H1 (cell line): ENCODE measurements at regions not wholly inside any gene's neighbourhood (a gene's known extent, or its start where the extent isn't known, plus 50 kb on each side); places are given as distances from the start of the nearest gene placed in this dataset.

Experiments
- CTCF ChIA-PET: fragments of 300-600 bp; sonication (Branson Sonifier 250); formaldehyde crosslinking; loops from one replicate; lab custom pipeline; 2021; ENCODE audit not compliant: partially characterized antibody; lab: Charles Lee
- POLR2A ChIA-PET: fragments of 300-600 bp; sonication (Branson Sonifier 250); formaldehyde crosslinking; loops from one replicate; lab custom pipeline; 2021; ENCODE audit warnings: inconsistent platforms; ENCODE audit not compliant: partially characterized antibody; lab: Charles Lee
- DNase-seq, 2 experiments: peaks; one replicate each; pipeline versions ENCODE4 v3.0.0 to v3.0.0-alpha.2; 2010 to 2022; ENCODE audit warnings: low spot score in 2 of 2, low read depth in 1 of 2, mixed read lengths in 1 of 2
- FAIRE-seq: peaks from 2 replicates; lab custom pipeline; 2011; peaks lifted over from hg19 to GRCh38; lab: Jason Lieb, UNC
- H2AFZ ChIP-seq: 2 replicates; pipeline ENCODE4 v1.8.1; 2012; ENCODE audit warnings: low read length, inconsistent platforms
- H2AK5ac ChIP-seq: 2 replicates; pipeline ENCODE4 v1.6.1; 2013; ENCODE audit warnings: low read depth, low read length
- H2BK120ac ChIP-seq: replicated peaks from 2 replicates; pipeline ENCODE3; 2013; ENCODE audit warnings: low read depth, low read length, inconsistent platforms
- H2BK12ac ChIP-seq: 2 replicates; pipeline ENCODE4 v1.6.1; 2013; ENCODE audit warnings: low read depth, low read length
- H2BK15ac ChIP-seq: 2 replicates; pipeline ENCODE4 v1.6.1; 2013; ENCODE audit warnings: low read length
- H2BK20ac ChIP-seq: 2 replicates; pipeline ENCODE4 v1.6.1; 2013; ENCODE audit warnings: low read length
- H2BK5ac ChIP-seq: 2 replicates; pipeline ENCODE4 v1.6.1; 2013; ENCODE audit warnings: low read depth, low read length
- H3K14ac ChIP-seq: 2 replicates; pipeline ENCODE4 v1.6.1; 2013; ENCODE audit warnings: inconsistent platforms; ENCODE audit not compliant: insufficient read length
- H3K18ac ChIP-seq: 2 replicates; pipeline ENCODE4 v1.6.1; 2013; ENCODE audit warnings: low read length; ENCODE audit errors: extremely low read depth
- H3K23ac ChIP-seq: 2 replicates; pipeline ENCODE4 v1.6.1; 2013; ENCODE audit warnings: inconsistent platforms; ENCODE audit not compliant: insufficient read length
- H3K23me2 ChIP-seq: 2 replicates; pipeline ENCODE4 v1.6.1; 2013; ENCODE audit warnings: low read depth, low read length
- H3K27ac ChIP-seq: 2 replicates; pipeline ENCODE4 v1.6.1; 2011; ENCODE audit warnings: low read depth, low read length, inconsistent platforms
- H3K27me3 ChIP-seq, 4 experiments: replicated peaks in 1 of 4; 1 replicate in 1 of 4; 2 replicates in 3 of 4; pipeline versions ENCODE4 v1.6.1 to v1.8.1; 2011 to 2013; ENCODE audit warnings: low read length in 3 of 4, mild to moderate bottlenecking in 3 of 4, inconsistent platforms in 2 of 4, mixed read lengths in 2 of 4, moderate library complexity in 1 of 4; ENCODE audit not compliant: control insufficient read depth in 3 of 4, insufficient read depth in 3 of 4; ENCODE audit errors: extremely low read depth in 1 of 4
- H3K36me3 ChIP-seq, 4 experiments: 2 replicates each; pipeline versions ENCODE4 v1.6.1 to v1.8.1; 2011 to 2013; ENCODE audit warnings: mild to moderate bottlenecking in 4 of 4, low read length in 3 of 4, moderate library complexity in 2 of 4, control low read depth in 1 of 4, inconsistent platforms in 1 of 4; ENCODE audit not compliant: insufficient read depth in 4 of 4, control insufficient read depth in 2 of 4
- H3K4ac ChIP-seq: replicated peaks from 2 replicates; pipeline ENCODE3; 2013; ENCODE audit warnings: low read length, low read depth, mixed read lengths, inconsistent platforms; ENCODE audit not compliant: insufficient read length
- H3K4me1 ChIP-seq, 4 experiments: replicated peaks in 1 of 4; 1 replicate in 1 of 4; 2 replicates in 3 of 4; pipeline versions ENCODE4 v1.6.1 to v1.8.1; 2011 to 2013; ENCODE audit warnings: low read length in 3 of 4, inconsistent platforms in 2 of 4, mixed read lengths in 1 of 4; ENCODE audit not compliant: insufficient read depth in 4 of 4, control insufficient read depth in 3 of 4
- H3K4me2 ChIP-seq, 2 experiments: 2 replicates each; pipeline versions ENCODE4 v1.6.1 to v1.8.1; 2011 to 2013; ENCODE audit warnings: low read depth in 2 of 2, low read length in 2 of 2, control low read depth in 1 of 2, inconsistent platforms in 1 of 2, mild to moderate bottlenecking in 1 of 2; ENCODE audit not compliant: insufficient read depth in 1 of 2
- H3K4me3 ChIP-seq, 4 experiments: fragments of 200-600, 300-600 bp in 1 of 4; sonication (generic), shearing (Covaris generic), sonication (Bioruptor Twin) in 1 of 4; 2 replicates each; pipeline versions ENCODE4 v1.5.1 to v1.8.1; 2011 to 2016; ENCODE audit warnings: low read length in 4 of 4, low read depth in 3 of 4, control low read depth in 2 of 4, inconsistent platforms in 2 of 4, mild to moderate bottlenecking in 2 of 4, mixed read lengths in 1 of 4, moderate library complexity in 1 of 4; ENCODE audit not compliant: insufficient read depth in 2 of 4; ENCODE audit errors: extremely low read depth in 1 of 4
- H3K56ac ChIP-seq: replicated peaks from 2 replicates; pipeline ENCODE3; 2013; ENCODE audit warnings: low read depth, mild to moderate bottlenecking, mixed read lengths, low read length, inconsistent platforms; ENCODE audit not compliant: insufficient read length
- H3K79me1 ChIP-seq: 2 replicates; pipeline ENCODE4 v1.6.1; 2013; ENCODE audit warnings: low read depth, low read length, control low read depth
- H3K79me2 ChIP-seq, 2 experiments: 2 replicates each; pipeline versions ENCODE4 v1.6.1 to v1.8.1; 2012 to 2013; ENCODE audit warnings: low read length in 2 of 2, mild to moderate bottlenecking in 2 of 2, inconsistent platforms in 1 of 2; ENCODE audit not compliant: insufficient read depth in 2 of 2, control insufficient read depth in 1 of 2
- H3K9ac ChIP-seq, 4 experiments: replicated peaks in 1 of 4; 1 replicate in 1 of 4; 2 replicates in 3 of 4; pipeline versions ENCODE4 v1.6.1 to v1.8.1; 2011 to 2013; ENCODE audit warnings: low read depth in 3 of 4, low read length in 3 of 4, control low read depth in 2 of 4, mild to moderate bottlenecking in 2 of 4, moderate library complexity in 2 of 4, inconsistent platforms in 1 of 4; ENCODE audit errors: extremely low read depth in 1 of 4
- H3K9me3 ChIP-seq, 2 experiments: 2 replicates each; pipeline versions ENCODE4 v1.6.1 to v1.8.1; 2012 to 2013; ENCODE audit warnings: mild to moderate bottlenecking in 2 of 2, moderate library complexity in 2 of 2, control low read depth in 1 of 2, inconsistent platforms in 1 of 2, low read depth in 1 of 2, low read length in 1 of 2, mixed read lengths in 1 of 2; ENCODE audit not compliant: insufficient read depth in 2 of 2
- H4K20me1 ChIP-seq, 2 experiments: replicated peaks in 1 of 2; 2 replicates each; pipeline versions ENCODE3 to v1.8.1; 2011 to 2013; ENCODE audit warnings: inconsistent platforms in 2 of 2, low read length in 2 of 2, mild to moderate bottlenecking in 1 of 2; ENCODE audit not compliant: insufficient read depth in 2 of 2, control insufficient read depth in 1 of 2
- H4K5ac ChIP-seq: 2 replicates; pipeline ENCODE4 v1.6.1; 2013; ENCODE audit warnings: low read length, low read depth, mixed read lengths, inconsistent platforms; ENCODE audit not compliant: insufficient read length
- H4K8ac ChIP-seq: 2 replicates; pipeline ENCODE4 v1.8.0; 2013; ENCODE audit warnings: mild to moderate bottlenecking, moderate library complexity, low read length, inconsistent platforms; ENCODE audit not compliant: insufficient read depth; ENCODE audit errors: extremely low read depth
- H4K91ac ChIP-seq: replicated peaks from 2 replicates; pipeline ENCODE3; 2013; ENCODE audit warnings: low read length, mixed read lengths, inconsistent platforms; ENCODE audit not compliant: insufficient read length
- CHD1 ChIP-seq: IDR thresholded peaks from 2 replicates; pipeline ENCODE4 v1.6.1; 2012; ENCODE audit warnings: low read depth, low read length, improper control_type of control experiment
- RAD21 ChIP-seq, 2 experiments: IDR thresholded peaks in 1 of 2; conservative IDR thresholded peaks in 1 of 2; 2 replicates each; pipeline ENCODE4 v1.6.1; 2011; ENCODE audit warnings: low read depth in 2 of 2, low read length in 2 of 2, improper control_type of control experiment in 1 of 2, inconsistent platforms in 1 of 2, mild to moderate bottlenecking in 1 of 2, moderate library complexity in 1 of 2
- SAP30 ChIP-seq: fragments of 300-600 bp; sonication (generic); IDR thresholded peaks from 2 replicates; pipeline ENCODE4 v1.7.1; 2012; ENCODE audit warnings: low read length, moderate library complexity, mild to moderate bottlenecking, inconsistent platforms; ENCODE audit not compliant: insufficient read depth, insufficient replicate concordance
- SIX5 ChIP-seq: IDR thresholded peaks from 2 replicates; pipeline ENCODE4 v1.6.1; 2011; ENCODE audit warnings: mild to moderate bottlenecking, low read depth, low read length
- WGBS, 2 experiments: shearing (Covaris generic) in 1 of 2; methylation state at CpG; one replicate each; pipeline versions ENCODE4 v1.1.6 to v1.1.7; 2013 to 2015; ENCODE audit warnings: low lambda C conversion rate in 2 of 2, mixed read lengths in 2 of 2, inconsistent platforms in 1 of 2, low coverage in 1 of 2, missing lambda C conversion rate in 1 of 2; ENCODE audit not compliant: insufficient replicate concordance in 2 of 2, insufficient coverage in 1 of 2, insufficient read length in 1 of 2; ENCODE audit errors: extremely low coverage in 1 of 2, missing lambda C conversion rate in 1 of 2; 5-methylcytosine and 5-hydroxymethylcytosine counted together
- TF ChIP-seq, protein P1 (sequence below): IDR thresholded peaks from 2 replicates; pipeline ENCODE4 v1.6.1; 2012; ENCODE audit warnings: low read length, inconsistent platforms

DNA sequence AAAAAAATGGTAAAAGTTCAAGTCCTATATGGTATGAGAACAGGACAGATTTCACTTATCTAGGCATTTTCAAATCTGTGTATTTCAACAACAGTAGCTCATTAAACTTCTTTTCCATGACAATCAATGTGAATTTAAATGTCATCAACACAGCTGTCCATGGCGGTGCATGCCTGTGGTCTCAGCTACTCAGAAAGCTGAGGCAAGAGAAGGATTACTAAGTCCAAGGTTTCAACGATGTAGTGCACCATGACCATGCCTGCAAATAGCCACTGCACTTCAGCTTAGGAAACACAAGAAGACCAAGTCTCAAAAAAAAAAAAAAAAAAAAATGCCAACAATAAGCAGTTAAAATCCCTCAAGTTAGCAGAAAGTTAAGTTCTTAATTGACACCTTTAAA, 214.6 kb downstream of the C12orf50 start:
- H3K4me1 ChIP-seq: no peaks in the 10 kb centered on the region
- DNase-seq (no peak), FAIRE-seq (no peak)
- no peak overlapping the region for H2BK12ac ChIP-seq
- H3K27ac ChIP-seq: no peak overlapping the region
- H4K5ac ChIP-seq: no peak overlapping the region
- H2AFZ ChIP-seq: no peak overlapping the region
- H3K14ac ChIP-seq: no peak overlapping the region
- no peak overlapping the region for H3K4me2 ChIP-seq
- no peak overlapping the region for H3K4me3 ChIP-seq
- H2BK5ac ChIP-seq: no peak overlapping the region
- no peak overlapping the region for H2AK5ac ChIP-seq
- no peak overlapping the region for H3K4ac ChIP-seq
- H3K79me1 ChIP-seq: no peaks in the 10 kb centered on the region
- H3K36me3 ChIP-seq: no peaks in the 10 kb centered on the region
- H3K18ac ChIP-seq: no peak overlapping the region
- no peaks in the 10 kb centered on the region for H4K20me1 ChIP-seq
- H3K23me2 ChIP-seq: no peaks in the 10 kb centered on the region
- H4K8ac ChIP-seq: no peak overlapping the region
- no peak overlapping the region for H4K91ac ChIP-seq
- no peak overlapping the region for H3K9ac ChIP-seq
- H3K23ac ChIP-seq: no peak overlapping the region
- no peak overlapping the region for H3K56ac ChIP-seq
- 0 out of 4 replicates have a peak, but pooled peaks cover 0 to 3% of the 10 kb centered on the region in 2 experiments for H3K9me3 ChIP-seq
- H2BK20ac ChIP-seq: no peak overlapping the region
- H3K27me3 ChIP-seq: no peaks in the 10 kb centered on the region
- H3K79me2 ChIP-seq: no peaks in the 10 kb centered on the region
- CTCF ChIA-PET: no interaction called here
- POLR2A ChIA-PET: no interaction called here
- H2BK15ac ChIP-seq: no peak overlapping the region
- H2BK120ac ChIP-seq: no peak overlapping the region
- 91% methylated on average over 2 of the region's 2 CpGs; no CpG with 5 or more reads in 1 of the 2 experiments for WGBS, 2 experiments
- no peak for TF ChIP-seq SIX5
- no peak for TF ChIP-seq RAD21 (IDR thresholded peaks at IDR 0.05 in 1 of 2, conservative IDR thresholded peaks at IDR 0.05 in 1 of 2; ENCODE audit: low read depth in 2 of 2, low read length in 2 of 2)
- TF ChIP-seq, protein P1, sequence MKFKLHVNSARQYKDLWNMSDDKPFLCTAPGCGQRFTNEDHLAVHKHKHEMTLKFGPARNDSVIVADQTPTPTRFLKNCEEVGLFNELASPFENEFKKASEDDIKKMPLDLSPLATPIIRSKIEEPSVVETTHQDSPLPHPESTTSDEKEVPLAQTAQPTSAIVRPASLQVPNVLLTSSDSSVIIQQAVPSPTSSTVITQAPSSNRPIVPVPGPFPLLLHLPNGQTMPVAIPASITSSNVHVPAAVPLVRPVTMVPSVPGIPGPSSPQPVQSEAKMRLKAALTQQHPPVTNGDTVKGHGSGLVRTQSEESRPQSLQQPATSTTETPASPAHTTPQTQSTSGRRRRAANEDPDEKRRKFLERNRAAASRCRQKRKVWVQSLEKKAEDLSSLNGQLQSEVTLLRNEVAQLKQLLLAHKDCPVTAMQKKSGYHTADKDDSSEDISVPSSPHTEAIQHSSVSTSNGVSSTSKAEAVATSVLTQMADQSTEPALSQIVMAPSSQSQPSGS: no peak
- no peak for TF ChIP-seq CHD1
- TF ChIP-seq SAP30: no peak
